22Rv1 (cell line): ENCODE measurements at regions not wholly inside any gene's neighbourhood (a gene's known extent, or its start where the extent isn't known, plus 50 kb on each side); places are given as distances from the start of the nearest gene placed in this dataset.

ENCODE experiments used
- H3K27ac ChIP-seq: fragments of 450-650 bp; 2 replicates; pipeline ENCODE4 v1.5.1; 2017
- CTCF ChIP-seq: fragments of 450-650 bp; IDR thresholded peaks from 2 replicates; pipeline ENCODE4 v1.5.1; 2017; ENCODE audit warnings: mild to moderate bottlenecking
- ZFX ChIP-seq: fragments of 450-650 bp; IDR thresholded peaks from 2 replicates; pipeline ENCODE4 v1.6.1; 2017; ENCODE audit warnings: antibody characterized with exemption, borderline replicate concordance

- H3K27ac ChIP-seq = no peak overlapping the region
- TF ChIP-seq ZFX (no peak), CTCF (no peak)
Measured at GRCh38 chr4:89573656-89574055, 263.3 kb downstream of the SNCA start.

GRCh38 chr4:89572224-89572858 lies 264.6 kb downstream of the SNCA start:
- TF ChIP-seq ZFX = no peak
- no peak for TF ChIP-seq CTCF

GRCh38 chr4:89570931-89571330 lies 263.3 kb upstream of the GPRIN3 start:
- H3K27ac ChIP-seq = no peak overlapping the region
- TF ChIP-seq CTCF = no peak
- TF ChIP-seq ZFX = no peak

More at GRCh38 chr4:89572224-89572858, 264.6 kb downstream of the SNCA start:
- no peak overlapping the region for H3K27ac ChIP-seq

GRCh38 chr4:89567936-89568335 lies 260.3 kb upstream of the GPRIN3 start:
- TF ChIP-seq ZFX (no peak), CTCF (no peak)
- no peak overlapping the region for H3K27ac ChIP-seq

GRCh38 chr4:89563431-89563830 lies 255.8 kb upstream of the GPRIN3 start:
- no peak for TF ChIP-seq CTCF
- TF ChIP-seq ZFX = no peak
- no peak overlapping the region for H3K27ac ChIP-seq

- H3K27ac ChIP-seq = no peak overlapping the region
Measured at GRCh38 chr4:89562746-89563145, 255.1 kb upstream of the GPRIN3 start.

More at GRCh38 chr4:89562746-89563145, 255.1 kb upstream of the GPRIN3 start:
- TF ChIP-seq CTCF = no peak
- no peak for TF ChIP-seq ZFX
